WTC11 (cell line): ENCODE measurements at regions not wholly inside any gene's neighbourhood (a gene's known extent, or its start where the extent isn't known, plus 50 kb on each side); places are given as distances from the start of the nearest gene placed in this dataset.

ENCODE experiments used
- CTCF ChIP-seq: fragments of 200-600 bp; IDR thresholded peaks from 2 replicates; pipeline ENCODE4 v1.8.0; 2022; ENCODE audit warnings: antibody characterized with exemption
- FOXK1 ChIP-seq: sonication (generic); formaldehyde crosslinking; IDR thresholded peaks from 2 replicates; pipeline ENCODE4 v1.8.0; 2022; ENCODE audit warnings: mild to moderate bottlenecking, moderate library complexity, missing genetic modification reagents
- IRF2 ChIP-seq: sonication (generic); formaldehyde crosslinking; IDR thresholded peaks from 2 replicates; pipeline ENCODE4 v1.8.0; 2022; ENCODE audit warnings: low read depth, missing genetic modification reagents, borderline replicate concordance
- MXD4 ChIP-seq: fragments of 250-450 bp; sonication (Bioruptor Pico); IDR thresholded peaks from 2 replicates; pipeline ENCODE4 v1.8.0; 2021; ENCODE audit warnings: mild to moderate bottlenecking, moderate library complexity, borderline replicate concordance
- NR3C1 ChIP-seq: sonication (generic); formaldehyde crosslinking; conservative IDR thresholded peaks from 2 replicates; pipeline ENCODE4 v1.8.1; 2023; ENCODE audit warnings: low read depth, mild to moderate bottlenecking, missing genetic modification reagents
- TEAD1 ChIP-seq: sonication (generic); formaldehyde crosslinking; IDR thresholded peaks from 2 replicates; pipeline ENCODE4 v1.8.0; 2022; ENCODE audit warnings: mild to moderate bottlenecking, missing genetic modification reagents
- TF ChIP-seq, protein P1 (sequence below): sonication (generic); formaldehyde crosslinking; IDR thresholded peaks from 2 replicates; pipeline ENCODE4 v1.8.1; 2022; ENCODE audit warnings: missing genetic modification reagents, borderline replicate concordance
- TF ChIP-seq, protein P2 (sequence below): sonication (generic); formaldehyde crosslinking; IDR thresholded peaks from 2 replicates; pipeline ENCODE4 v1.8.0; 2022; ENCODE audit warnings: mild to moderate bottlenecking, missing genetic modification reagents

GRCh38 chr6:122012578-122012977 lies 386.9 kb upstream of the HSF2 start:
- TF ChIP-seq CTCF: no peak
- no peak for TF ChIP-seq IRF2 (CRISPR knock-in tag)
- TF ChIP-seq NR3C1: no peak
- no peak for TF ChIP-seq FOXK1 (CRISPR knock-in tag)
- no peak for TF ChIP-seq TEAD1 (CRISPR knock-in tag)
- TF ChIP-seq, protein P1, sequence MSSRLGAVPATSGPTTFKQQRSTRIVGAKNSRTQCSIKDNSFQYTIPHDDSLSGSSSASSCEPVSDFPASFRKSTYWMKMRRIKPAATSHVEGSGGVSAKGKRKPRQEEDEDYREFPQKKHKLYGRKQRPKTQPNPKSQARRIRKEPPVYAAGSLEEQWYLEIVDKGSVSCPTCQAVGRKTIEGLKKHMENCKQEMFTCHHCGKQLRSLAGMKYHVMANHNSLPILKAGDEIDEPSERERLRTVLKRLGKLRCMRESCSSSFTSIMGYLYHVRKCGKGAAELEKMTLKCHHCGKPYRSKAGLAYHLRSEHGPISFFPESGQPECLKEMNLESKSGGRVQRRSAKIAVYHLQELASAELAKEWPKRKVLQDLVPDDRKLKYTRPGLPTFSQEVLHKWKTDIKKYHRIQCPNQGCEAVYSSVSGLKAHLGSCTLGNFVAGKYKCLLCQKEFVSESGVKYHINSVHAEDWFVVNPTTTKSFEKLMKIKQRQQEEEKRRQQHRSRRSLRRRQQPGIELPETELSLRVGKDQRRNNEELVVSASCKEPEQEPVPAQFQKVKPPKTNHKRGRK: no peak
- TF ChIP-seq, protein P2, sequence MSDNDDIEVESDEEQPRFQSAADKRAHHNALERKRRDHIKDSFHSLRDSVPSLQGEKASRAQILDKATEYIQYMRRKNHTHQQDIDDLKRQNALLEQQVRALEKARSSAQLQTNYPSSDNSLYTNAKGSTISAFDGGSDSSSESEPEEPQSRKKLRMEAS: no peak
- no peak for TF ChIP-seq MXD4 (CRISPR knock-in tag)
